Heart right ventricle (tissue), 16 donors: ENCODE measurements at regions not wholly inside any gene's neighbourhood (a gene's known extent, or its start where the extent isn't known, plus 50 kb on each side); places are given as distances from the start of the nearest gene placed in this dataset.

Source experiments
- ATAC-seq, 8 donors: fragments of 200-7000 bp; cut with Tn5 transposase; one replicate each; pipeline ENCODE4 v1.9.1; 2020; ENCODE audit warnings: mild to moderate bottlenecking in 8 of 8, moderate library complexity in 8 of 8, moderate number of reproducible peaks in 1 of 8
- DNase-seq, 2 donors: peaks; one replicate each; pipeline ENCODE4 v3.0.0-alpha.2; 2020
- H3K27ac ChIP-seq, 10 donors: fragments of 200-600 bp; sonication (generic) in 2 of 10; one replicate each; pipeline versions ENCODE4 v1.5.0 to v1.8.0; 2020 to 2022; ENCODE audit warnings: mild to moderate bottlenecking in 3 of 10
- H3K27me3 ChIP-seq, 7 donors: fragments of 200-600 bp; one replicate each; pipeline ENCODE4 v1.8.0; 2021 to 2022; ENCODE audit warnings: mild to moderate bottlenecking in 2 of 7
- H3K36me3 ChIP-seq, 9 donors: fragments of 200-600 bp; sonication (generic) in 1 of 9; one replicate each; pipeline versions ENCODE4 v1.5.0 to v1.8.0; 2020 to 2022; ENCODE audit warnings: mild to moderate bottlenecking in 2 of 9
- H3K4me1 ChIP-seq, 9 donors: fragments of 200-600 bp; sonication (generic) in 1 of 9; one replicate each; pipeline versions ENCODE4 v1.5.0 to v1.8.0; 2020 to 2022; ENCODE audit warnings: mild to moderate bottlenecking in 4 of 9
- H3K4me3 ChIP-seq, 10 donors: fragments of 200-600 bp; sonication (generic) in 2 of 10; one replicate each; pipeline versions ENCODE4 v1.5.0 to v1.8.0; 2020 to 2022; ENCODE audit warnings: mild to moderate bottlenecking in 7 of 10, moderate library complexity in 2 of 10
- H3K9me3 ChIP-seq, 11 donors: fragments of 200-600 bp in 10 of 11; sonication (generic) in 2 of 11; one replicate each; pipeline versions ENCODE4 v1.5.0 to v1.8.0; 2013 to 2022; ENCODE audit warnings: mild to moderate bottlenecking in 2 of 11, control low read depth in 1 of 11, moderate library complexity in 1 of 11
- WGBS, 2 donors: extraction: QIAGEN DNeasy Blood & Tissue Kit; methylation state at CpG; one replicate each; pipeline ENCODE4 v1.1.7; 2013; ENCODE audit warnings: inconsistent platforms in 1 of 2; 5-methylcytosine and 5-hydroxymethylcytosine counted together
- intact Hi-C, 10 donors: fragments of 100-400 bp; cut with DNase I; formaldehyde crosslinking; loops; one replicate each; pipeline versions ENCODE4 v1.11.1 to v1.14.2; 2022
- TF ChIP-seq, protein P1 (sequence below), 9 donors: fragments of 200-600 bp; sonication (generic) in 2 of 9; IDR thresholded peaks; one replicate each; pipeline versions ENCODE4 v1.5.0 to v1.8.0; 2021 to 2022; ENCODE audit warnings: antibody characterized with exemption in 9 of 9, mild to moderate bottlenecking in 5 of 9, moderate library complexity in 1 of 9
- donor health status: Arrhythmogenic right ventricular cardiomyopathy.
- donor health status: ischemic (EF 13 %, LVEDD 7.1; RV severe dilation, severe dysfunction).
- donor health status: healthy with polysubstance abuse.
- donor health status: DM: no; HTN: yes; CAD: no.
- donor health status: DM: no; HTN: no; CAD: no.
- donor health status: ischemic (EF 25% LVEDD 6.9; RV normal size, moderate dysfunction).
- donor health status: ischemic (EF 25% LVEDD 5.7; RV mildly dilated, moderate dysfunction).
- donor health status: healthy.
- donor health status: DM: yes; HTN: yes; CAD: no.
- donor health status: Ischemic cardiomyopathy.
- donor health status: ischemic (EF 35%, LVEDD 5.7; RV mildly dilated, moderate dysfunction).
- donor health status: nonischemic (EF 11% LVEDD 7.7; RV severe dilation, severe dysfunction).
- donor health status: DM: yes; HTN: yes; CAD: no.
- donor health status: PGD.
- donor health status: ischemic (EF 29% LVEDD 5.4; RV normal size, mild dysfunction).
- donor health status: nonischemic (EF 23%, LVEDD 6.1; RV moderate dilation, normal function).

DNA sequence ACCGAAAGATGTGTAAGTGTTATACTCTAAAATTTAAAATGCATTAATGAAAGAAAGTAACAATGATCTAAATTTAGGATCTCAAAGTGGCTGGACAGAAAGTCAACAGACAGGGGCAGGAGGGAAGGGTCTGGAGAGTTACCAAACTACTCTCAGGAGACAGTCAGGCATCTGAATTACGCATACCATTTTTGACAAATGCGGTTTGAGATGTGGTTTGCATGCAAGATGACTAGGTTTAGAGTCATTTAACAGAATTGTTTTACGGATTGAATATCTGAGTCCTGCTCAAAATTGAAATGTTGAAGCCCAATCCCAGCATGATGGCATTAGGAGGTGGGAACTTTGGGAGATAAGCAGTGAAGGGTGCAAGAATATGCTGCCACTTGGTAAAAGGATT is 314.1 kb downstream of the WDR11 start:
- no peak for DNase-seq
- ATAC-seq = no peak
- 74 to 75% methylated on average over 4 of the region's 4 CpGs for WGBS, 2 donors

DNA sequence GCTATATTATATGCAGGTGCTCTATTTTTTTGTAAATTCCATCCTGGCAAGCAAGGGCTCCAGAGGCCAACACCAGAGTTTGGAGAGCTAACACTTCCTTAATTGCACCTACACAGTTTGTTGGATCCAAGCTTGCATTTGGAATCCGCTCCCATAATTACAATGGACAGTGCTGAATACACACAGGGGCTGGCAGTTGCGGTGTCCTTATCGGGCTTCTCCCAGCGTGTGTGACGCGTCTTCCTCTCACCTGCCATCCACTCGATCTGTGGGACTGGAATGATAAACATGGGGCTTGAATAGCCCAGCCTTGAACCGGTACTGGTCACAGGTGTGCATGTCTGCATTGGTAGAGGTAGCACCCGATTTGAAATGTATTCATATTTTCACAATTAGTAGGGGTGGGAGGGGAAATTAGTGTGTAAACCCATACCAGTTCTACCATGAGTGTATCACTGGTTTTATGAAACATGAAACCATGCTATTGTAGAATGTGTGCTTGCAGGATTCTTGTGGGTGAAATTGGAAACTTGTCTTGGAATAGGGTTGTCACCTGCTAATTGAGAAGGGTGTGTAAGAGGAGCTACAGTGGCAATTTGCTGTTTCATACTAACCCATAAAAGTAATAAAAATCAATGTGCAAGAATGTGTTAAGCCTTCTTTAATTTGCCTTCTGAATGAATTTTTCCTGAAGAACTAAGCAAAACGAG is 316.5 kb downstream of the WDR11 start:
- WGBS, 2 donors = 44 to 64% methylated on average over 10 of the region's 10 CpGs
- Histone ChIP-seq H3K27ac (no peak overlapping the region), H3K27me3 (peaks cover 0 to 14% (median 3%) of the 10 kb centered on the region in 7 donors), H3K4me3 (no peak overlapping the region), H3K4me1 (no peaks in the 10 kb centered on the region), H3K36me3 (no peaks in the 10 kb centered on the region), H3K9me3 (peaks cover 0 to 13% (median 4%) of the 10 kb centered on the region in 11 donors)
- no peak for ATAC-seq
- DNase-seq = no peak
- intact Hi-C loops = no loop called here
- TF ChIP-seq, protein P1, sequence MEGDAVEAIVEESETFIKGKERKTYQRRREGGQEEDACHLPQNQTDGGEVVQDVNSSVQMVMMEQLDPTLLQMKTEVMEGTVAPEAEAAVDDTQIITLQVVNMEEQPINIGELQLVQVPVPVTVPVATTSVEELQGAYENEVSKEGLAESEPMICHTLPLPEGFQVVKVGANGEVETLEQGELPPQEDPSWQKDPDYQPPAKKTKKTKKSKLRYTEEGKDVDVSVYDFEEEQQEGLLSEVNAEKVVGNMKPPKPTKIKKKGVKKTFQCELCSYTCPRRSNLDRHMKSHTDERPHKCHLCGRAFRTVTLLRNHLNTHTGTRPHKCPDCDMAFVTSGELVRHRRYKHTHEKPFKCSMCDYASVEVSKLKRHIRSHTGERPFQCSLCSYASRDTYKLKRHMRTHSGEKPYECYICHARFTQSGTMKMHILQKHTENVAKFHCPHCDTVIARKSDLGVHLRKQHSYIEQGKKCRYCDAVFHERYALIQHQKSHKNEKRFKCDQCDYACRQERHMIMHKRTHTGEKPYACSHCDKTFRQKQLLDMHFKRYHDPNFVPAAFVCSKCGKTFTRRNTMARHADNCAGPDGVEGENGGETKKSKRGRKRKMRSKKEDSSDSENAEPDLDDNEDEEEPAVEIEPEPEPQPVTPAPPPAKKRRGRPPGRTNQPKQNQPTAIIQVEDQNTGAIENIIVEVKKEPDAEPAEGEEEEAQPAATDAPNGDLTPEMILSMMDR (IDR thresholded peaks at IDR 0.05) = no peak

More for the DNA sequence above, 314.1 kb downstream of the WDR11 start:
- Histone ChIP-seq H3K4me1 (no peaks in the 10 kb centered on the region), H3K36me3 (no peaks in the 10 kb centered on the region), H3K4me3 (no peak overlapping the region), H3K27me3 (peaks cover 0 to 12% (median 3%) of the 10 kb centered on the region in 7 donors), H3K27ac (no peak overlapping the region), H3K9me3 (peaks cover 0 to 13% (median 4%) of the 10 kb centered on the region in 11 donors)
- TF ChIP-seq, protein P1 (IDR thresholded peaks at IDR 0.05) = no peak
- intact Hi-C loops = no loop called here

DNA sequence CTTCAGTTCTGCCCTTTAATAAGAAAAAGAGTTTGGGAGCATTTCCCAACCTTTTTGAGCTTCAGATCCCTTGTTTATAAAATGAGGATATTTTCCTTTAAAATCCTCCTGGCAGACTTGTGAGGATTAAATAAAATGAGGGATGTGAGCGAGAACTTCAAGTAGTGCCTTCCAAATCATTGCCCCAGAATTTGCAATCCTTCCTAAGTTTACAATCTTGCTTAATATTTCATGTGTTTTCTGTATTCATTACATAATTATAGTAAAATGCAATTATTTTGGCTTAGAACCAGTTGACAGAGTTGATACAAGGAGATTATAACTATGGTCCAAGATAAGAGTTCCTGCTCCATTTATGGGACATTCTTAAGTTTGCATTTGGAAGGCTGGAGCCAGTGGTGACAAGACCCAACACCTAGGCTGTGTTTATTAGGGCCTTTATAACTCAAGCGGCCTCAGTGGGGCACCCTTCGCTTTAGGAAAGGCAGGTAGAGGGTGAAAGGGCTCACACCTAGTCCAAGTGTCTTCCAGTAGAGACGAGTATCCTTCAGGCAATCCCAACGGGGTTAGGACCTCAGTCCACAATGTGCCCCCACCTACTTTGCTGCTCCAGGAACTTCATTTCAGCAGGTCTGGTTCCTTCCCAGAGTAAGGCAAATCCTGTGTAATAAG is 317.5 kb downstream of the WDR11 start:
- H3K27me3 ChIP-seq = peaks cover 0 to 14% (median 0%) of the 10 kb centered on the region in 7 donors
- no peak for DNase-seq
- intact Hi-C loops = no loop called here
- H3K4me3 ChIP-seq = no peak overlapping the region
- WGBS, 2 donors = 61 to 67% methylated on average over 5 of the region's 5 CpGs
- ATAC-seq = no peak
- peaks cover 0 to 12% (median 4%) of the 10 kb centered on the region in 11 donors for H3K9me3 ChIP-seq
- TF ChIP-seq, protein P1 (IDR thresholded peaks at IDR 0.05) = no peak
- no peak overlapping the region for H3K27ac ChIP-seq
- H3K36me3 ChIP-seq = no peaks in the 10 kb centered on the region
- no peaks in the 10 kb centered on the region for H3K4me1 ChIP-seq

DNA sequence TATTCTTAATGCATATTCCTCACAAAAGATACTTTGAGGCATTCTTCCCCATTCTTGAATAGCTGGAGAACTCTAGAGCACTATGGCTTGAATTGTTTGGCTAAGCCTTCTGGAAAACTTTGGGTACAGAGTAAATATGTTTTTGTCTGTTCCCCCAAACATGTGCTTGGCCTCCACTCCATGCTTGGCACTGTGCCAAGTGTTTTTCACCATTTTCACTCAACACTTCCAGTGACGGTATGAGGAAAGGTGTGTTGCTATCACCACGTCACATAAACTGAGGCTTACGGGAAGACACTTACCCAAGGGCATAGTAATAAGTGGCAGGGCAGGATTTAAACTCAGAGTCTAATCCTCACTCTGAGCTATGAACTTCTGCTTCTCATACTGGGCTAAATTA is 318.2 kb downstream of the WDR11 start:
- intact Hi-C loops = no loop called here
- DNase-seq (no peak), ATAC-seq (no peak)
- H3K4me1 ChIP-seq = no peaks in the 10 kb centered on the region
- 67% methylated on average over 3 of the region's 3 CpGs for WGBS, 2 donors
- peaks cover 0 to 6% (median under 1%) of the 10 kb centered on the region in 11 donors for H3K9me3 ChIP-seq
- TF ChIP-seq, protein P1 (IDR thresholded peaks at IDR 0.05) = no peak
- no peak overlapping the region for H3K27ac ChIP-seq
- no peak overlapping the region for H3K4me3 ChIP-seq
- peaks cover 0 to 14% (median 0%) of the 10 kb centered on the region in 7 donors for H3K27me3 ChIP-seq
- no peaks in the 10 kb centered on the region for H3K36me3 ChIP-seq
